Common myeloid progenitor, CD34-positive (primary cell): ENCODE measurements at regions not wholly inside any gene's neighbourhood (a gene's known extent, or its start where the extent isn't known, plus 50 kb on each side); places are given as distances from the start of the nearest gene placed in this dataset.

ENCODE experiments used
- CTCF ChIA-PET: fragments of 350-600 bp; sonication (Branson Sonifier 250); formaldehyde crosslinking; loops from one replicate; lab custom pipeline; 2021; ENCODE audit warnings: antibody characterized with exemption; lab: Charles Lee
- POLR2A ChIA-PET: fragments of 350-600 bp; sonication (Branson Sonifier 250); formaldehyde crosslinking; loops from one replicate; lab custom pipeline; 2021; ENCODE audit warnings: antibody characterized with exemption; lab: Charles Lee
- DNase-seq, 3 donors: peaks; one replicate each; pipeline versions ENCODE4 v3.0.0 to v3.0.0-alpha.2; 2013
- H3K27ac ChIP-seq, 2 experiments: 1 replicate in 1 of 2; 2 replicates in 1 of 2; pipeline ENCODE4 v1.7.0; 2013; ENCODE audit warnings: inconsistent platforms in 2 of 2, low read length in 2 of 2, mild to moderate bottlenecking in 2 of 2, low read depth in 1 of 2, moderate library complexity in 1 of 2; ENCODE audit not compliant: severe bottlenecking in 2 of 2, insufficient read depth in 1 of 2, poor library complexity in 1 of 2
- H3K27me3 ChIP-seq, 5 experiments: replicated peaks in 2 of 5; 1 replicate in 3 of 5; 2 replicates in 2 of 5; pipeline versions ENCODE4 v1.6.1 to v1.7.0; 2013; ENCODE audit warnings: low read length in 4 of 5, mild to moderate bottlenecking in 2 of 5, moderate library complexity in 2 of 5, inconsistent platforms in 1 of 5; ENCODE audit not compliant: insufficient read depth in 5 of 5, control insufficient read depth in 4 of 5
- H3K36me3 ChIP-seq, 4 experiments: 1 replicate in 2 of 4; 2 replicates in 2 of 4; pipeline versions ENCODE4 v1.6.1 to v1.7.0; 2013; ENCODE audit warnings: low read length in 3 of 4, control low read depth in 1 of 4, mild to moderate bottlenecking in 1 of 4; ENCODE audit not compliant: control insufficient read depth in 4 of 4, insufficient read depth in 4 of 4
- H3K4me1 ChIP-seq, 4 experiments: 1 replicate in 3 of 4; 2 replicates in 1 of 4; pipeline versions ENCODE4 v1.6.1 to v1.7.1; 2013; ENCODE audit warnings: low read length in 3 of 4, mild to moderate bottlenecking in 3 of 4, control low read depth in 1 of 4, inconsistent platforms in 1 of 4, moderate library complexity in 1 of 4; ENCODE audit not compliant: control insufficient read depth in 4 of 4, insufficient read depth in 4 of 4; ENCODE audit errors: control extremely low read depth in 1 of 4
- H3K4me3 ChIP-seq, 7 experiments: 1 replicate in 4 of 7; 2 replicates in 3 of 7; pipeline versions ENCODE4 v1.5.1 to v1.7.0; 2013; ENCODE audit warnings: mild to moderate bottlenecking in 7 of 7, low read length in 6 of 7, moderate library complexity in 6 of 7, inconsistent platforms in 2 of 7, low read depth in 2 of 7, control low read depth in 1 of 7; ENCODE audit not compliant: insufficient read depth in 4 of 7, control insufficient read depth in 1 of 7; ENCODE audit errors: extremely low read depth in 1 of 7
- H3K9me3 ChIP-seq, 5 experiments: 1 replicate in 4 of 5; 2 replicates in 1 of 5; pipeline versions ENCODE4 v1.6.1 to v1.7.1; 2013; ENCODE audit warnings: low read length in 4 of 5, mild to moderate bottlenecking in 2 of 5, inconsistent platforms in 1 of 5, low read depth in 1 of 5, moderate library complexity in 1 of 5; ENCODE audit not compliant: control insufficient read depth in 4 of 5, insufficient read depth in 2 of 5; ENCODE audit errors: control extremely low read depth in 1 of 5
- WGBS: methylation state at CpG from one replicate; pipeline ENCODE4 v1.1.5; 2013; ENCODE audit not compliant: insufficient coverage; 5-methylcytosine and 5-hydroxymethylcytosine counted together

- H3K27me3 ChIP-seq, result no peaks in the 10 kb centered on the region
- H3K9me3 ChIP-seq, result peaks cover 0 to 5% (median 0%) of the 10 kb centered on the region in 5 experiments
- POLR2A ChIA-PET, result no interaction called here
- CTCF ChIA-PET, result no interaction called here
- no peak overlapping the region for H3K4me3 ChIP-seq
- no peak for DNase-seq
- no peak overlapping the region for H3K27ac ChIP-seq
- no peaks in the 10 kb centered on the region for H3K36me3 ChIP-seq
- H3K4me1 ChIP-seq, result no peaks in the 10 kb centered on the region
- 98% methylated on average over 9 of the region's 9 CpGs for WGBS
Measured at GRCh38 chr2:6290217-6291015, 575.3 kb downstream of the CMPK2 start.

GRCh38 chr2:6294791-6295190 is 570.9 kb downstream of the CMPK2 start:
- Histone ChIP-seq H3K4me3 (no peak overlapping the region), H3K9me3 (peaks cover 0 to 5% (median 1%) of the 10 kb centered on the region in 5 experiments), H3K27ac (no peak overlapping the region), H3K4me1 (no peaks in the 10 kb centered on the region), H3K27me3 (no peaks in the 10 kb centered on the region), H3K36me3 (no peaks in the 10 kb centered on the region)
- no CpG with 5 or more reads among the region's 2 CpGs for WGBS
- POLR2A ChIA-PET, result no interaction called here
- CTCF ChIA-PET, result no interaction called here
- no peak for DNase-seq

GRCh38 chr2:6297238-6297637 is 568.5 kb downstream of the CMPK2 start:
- Histone ChIP-seq H3K9me3 (peaks cover 0 to 5% (median 1%) of the 10 kb centered on the region in 5 experiments), H3K27ac (no peak overlapping the region), H3K4me3 (no peak overlapping the region), H3K36me3 (no peaks in the 10 kb centered on the region), H3K4me1 (no peaks in the 10 kb centered on the region), H3K27me3 (no peaks in the 10 kb centered on the region)
- 100% methylated on average over 3 of the region's 4 CpGs for WGBS
- ChIA-PET CTCF (no interaction called here), POLR2A (no interaction called here)
- DNase-seq, result no peak

DNA sequence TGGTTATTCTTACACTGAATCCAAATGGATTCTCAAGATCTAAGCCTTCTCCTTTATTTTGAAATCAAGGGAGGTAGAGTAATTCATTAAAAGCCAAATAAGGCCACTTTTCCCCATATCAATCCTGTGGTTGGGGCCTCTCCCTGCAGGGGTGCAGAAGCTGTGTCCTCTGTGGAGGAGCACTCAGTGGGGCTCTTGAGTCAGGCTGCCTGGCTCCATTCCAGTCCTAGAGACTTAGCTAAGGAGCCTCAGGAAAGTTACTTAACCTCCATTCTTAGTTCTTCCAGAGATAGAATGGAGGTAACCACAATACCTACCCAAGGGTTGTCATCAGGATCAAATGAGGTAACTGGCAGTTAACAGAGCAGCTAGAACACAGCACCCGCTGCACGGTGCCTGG is 564.3 kb downstream of the CMPK2 start:
- ChIA-PET CTCF (no interaction called here), POLR2A (interaction anchor here (0.6 kb wide), 1 partner anchor 18 kb away, joined by 3 read pairs; no protein-coding TSS in a partner anchor)
- H3K27ac ChIP-seq, result no peak overlapping the region
- DNase-seq, result no peak
- H3K36me3 ChIP-seq, result no peaks in the 10 kb centered on the region
- no peaks in the 10 kb centered on the region for H3K9me3 ChIP-seq
- WGBS, result 100% methylated on average over 2 of the region's 2 CpGs
- no peak overlapping the region for H3K4me3 ChIP-seq
- H3K27me3 ChIP-seq, result peaks cover 0 to 1% (median 0%) of the 10 kb centered on the region in 5 experiments
- H3K4me1 ChIP-seq, result no peaks in the 10 kb centered on the region

DNA sequence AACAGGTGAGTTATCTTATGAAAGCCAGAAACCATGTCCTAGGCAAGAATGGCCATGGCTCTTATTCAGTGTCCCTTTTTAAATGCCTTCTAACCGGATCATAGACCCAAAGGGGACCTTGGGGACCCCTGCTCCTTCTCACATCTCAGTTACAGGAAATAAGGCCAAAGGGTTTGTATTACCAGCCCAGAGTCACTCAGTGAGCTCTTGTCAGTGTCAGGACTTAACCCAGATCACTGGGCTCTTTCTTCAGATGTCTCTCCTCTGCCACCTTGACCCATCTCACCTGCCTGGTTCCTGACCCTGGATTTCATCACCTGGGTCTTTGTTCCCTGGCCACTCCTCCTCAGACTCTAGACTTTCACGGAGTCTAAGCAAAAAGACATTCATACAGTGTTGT is 556.7 kb downstream of the CMPK2 start:
- no peak for DNase-seq
- CTCF ChIA-PET, result no interaction called here
- Histone ChIP-seq H3K4me1 (peaks cover 0 to 9% (median 4%) of the 10 kb centered on the region in 4 experiments), H3K4me3 (no peak overlapping the region), H3K27me3 (peaks cover 0 to 19% (median 0%) of the 10 kb centered on the region in 5 experiments), H3K36me3 (no peaks in the 10 kb centered on the region), H3K27ac (no peak overlapping the region), H3K9me3 (peaks cover 0 to 4% (median 0%) of the 10 kb centered on the region in 5 experiments)
- POLR2A ChIA-PET, result no interaction called here
- 90% methylated on average over 2 of the region's 2 CpGs for WGBS

- no peak for DNase-seq
- Histone ChIP-seq H3K9me3 (peaks cover 0 to 8% (median 0%) of the 10 kb centered on the region in 5 experiments), H3K27ac (no peak overlapping the region), H3K27me3 (peaks cover 0 to 18% (median 0%) of the 10 kb centered on the region in 5 experiments), H3K36me3 (no peaks in the 10 kb centered on the region), H3K4me1 (peaks cover 0 to 15% (median 6%) of the 10 kb centered on the region in 4 experiments), H3K4me3 (no peak overlapping the region)
- CTCF ChIA-PET, result no interaction called here
- POLR2A ChIA-PET, result no interaction called here
- 85% methylated on average over 5 of the region's 9 CpGs for WGBS
Measured at GRCh38 chr2:6309415-6310255, 556.1 kb downstream of the CMPK2 start.
